GM19043 (cell line): ENCODE measurements at regions not wholly inside any gene's neighbourhood (a gene's known extent, or its start where the extent isn't known, plus 50 kb on each side); places are given as distances from the start of the nearest gene placed in this dataset.
"Not testable (repeated sequence)": the region's sequence is repeated elsewhere in the genome, so short reads cannot be mapped to it uniquely, and the experiment has no call there.

Experiments
- ATAC-seq: cut with Tn5 transposase; IDR thresholded peaks from one replicate; pipeline ENCODE4 v1.9.1; 2021; ENCODE audit warnings: low read depth; ENCODE audit not compliant: unreplicated experiment

GRCh38 chr14:71776471-71777360, 155.5 kb upstream of the RGS6 start:
- ATAC-seq = no peak

DNA sequence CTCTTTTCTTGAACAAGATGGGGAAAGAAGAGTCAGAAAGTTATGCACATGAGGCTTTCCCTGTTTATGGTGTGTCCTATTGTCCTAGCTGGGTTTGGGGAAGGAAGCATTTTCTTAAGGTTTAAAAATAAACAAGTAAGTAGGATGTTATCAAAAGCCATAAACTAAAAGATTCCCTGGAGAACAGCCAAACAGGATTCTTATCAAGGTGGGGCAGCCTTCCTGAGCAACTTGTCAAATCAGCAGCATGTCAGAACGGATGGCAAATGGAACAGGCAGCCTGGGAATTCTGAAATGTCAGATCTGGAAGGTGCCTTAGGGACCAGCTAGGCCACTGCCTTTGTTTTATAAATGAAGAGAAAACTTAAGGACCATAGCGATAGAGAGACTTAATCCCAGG, 152.2 kb upstream of the RGS6 start:
- ATAC-seq = no peak

DNA sequence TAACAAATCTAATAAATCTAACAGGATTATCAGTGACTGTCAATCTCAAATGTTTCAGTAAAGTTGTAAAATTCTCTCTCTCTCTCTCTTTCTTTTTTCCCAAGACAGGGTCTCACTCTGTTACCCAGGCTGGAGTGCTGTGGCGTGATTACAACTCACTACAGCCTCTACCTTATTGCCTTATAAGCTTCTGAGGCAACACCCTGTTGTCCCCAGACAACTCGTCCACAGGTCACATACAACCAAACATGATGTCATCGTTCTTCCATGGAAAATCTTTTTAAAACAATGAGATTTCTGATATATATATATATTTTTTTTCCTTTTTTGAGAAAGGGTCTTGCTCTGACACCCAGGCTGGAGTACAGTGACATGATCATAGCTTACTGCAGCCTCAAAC, 151.4 kb upstream of the RGS6 start:
- no peak for ATAC-seq

- no peak for ATAC-seq
These were observed 149.1 kb upstream of the RGS6 start for GRCh38 chr14:71783088-71783487.

GRCh38 chr14:71783786-71784185, 148.4 kb upstream of the RGS6 start:
- no peak for ATAC-seq

DNA sequence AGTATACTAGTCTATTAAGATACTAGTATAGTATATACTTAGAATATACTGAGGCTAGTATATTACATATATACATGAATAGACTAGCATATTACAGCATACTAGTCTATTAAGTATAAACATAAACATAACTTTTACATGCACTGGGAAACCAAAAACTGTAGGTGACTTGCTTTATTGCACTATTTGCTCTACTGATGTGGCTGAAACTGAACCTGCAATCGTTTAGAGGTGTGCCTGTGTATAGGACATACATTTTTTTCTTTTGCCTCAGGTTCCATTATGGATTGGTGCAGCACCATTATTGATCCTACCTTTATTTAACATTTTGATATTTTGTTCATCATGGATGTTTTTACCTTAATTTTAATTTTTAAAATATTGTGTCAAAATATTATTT, 143.2 kb upstream of the RGS6 start:
- no peak for ATAC-seq

DNA sequence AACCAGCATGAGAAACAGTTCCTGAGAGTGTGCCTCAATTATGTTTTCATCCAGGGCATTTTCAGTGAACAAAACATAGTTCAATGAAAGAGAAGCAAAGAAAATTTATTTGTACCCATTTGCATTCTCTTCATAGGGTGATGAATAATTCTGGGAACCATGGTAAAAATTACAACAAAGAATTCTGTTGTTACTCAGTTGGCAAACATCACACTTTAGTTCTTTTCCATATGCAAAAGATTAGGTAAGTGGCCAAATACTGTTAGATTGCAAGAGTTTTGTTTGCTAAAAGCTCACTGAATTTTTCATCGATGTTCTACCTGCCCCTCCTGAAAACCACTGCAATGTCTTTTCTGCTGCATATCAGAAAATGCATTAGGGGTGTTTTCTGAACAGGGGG, 132.4 kb upstream of the RGS6 start:
- no peak for ATAC-seq

GRCh38 chr14:71800878-71801277, 131.4 kb upstream of the RGS6 start:
- ATAC-seq = no peak

DNA sequence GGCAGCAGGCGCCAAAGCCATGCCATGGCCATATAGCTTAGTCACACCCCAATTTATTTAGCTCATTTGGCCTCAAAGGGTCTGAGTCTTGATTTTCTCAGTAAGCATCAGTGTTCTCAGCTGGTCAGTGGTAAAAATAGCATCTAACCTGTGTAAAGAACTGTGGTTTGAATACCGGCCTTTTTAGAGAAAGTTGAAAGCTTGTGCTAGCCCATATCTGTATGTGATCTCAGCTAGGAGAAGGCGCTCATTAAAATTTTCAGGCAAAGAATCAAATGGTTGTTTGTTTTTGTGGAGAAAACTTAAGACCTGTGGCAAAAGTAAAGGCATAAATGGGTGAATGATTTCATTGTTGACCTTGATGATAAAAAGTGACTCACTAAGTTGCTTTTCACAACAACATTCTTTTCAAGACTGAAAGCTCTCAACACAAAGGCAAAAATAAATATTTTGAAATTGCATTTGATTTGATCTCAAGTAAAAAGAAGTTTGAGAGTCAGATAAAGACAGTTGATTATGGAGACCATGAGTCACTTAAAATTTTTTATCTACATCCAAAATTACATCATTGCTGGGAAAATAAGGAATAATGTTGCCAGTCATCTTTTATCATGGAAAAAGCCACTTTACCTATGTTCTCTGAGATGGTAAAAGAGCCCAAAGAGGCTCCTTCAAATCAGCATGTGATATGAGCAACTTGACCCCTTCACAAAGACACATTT, 128.5 kb upstream of the RGS6 start:
- ATAC-seq = no peak

- ATAC-seq = no peak
These were observed 127.2 kb upstream of the RGS6 start for GRCh38 chr14:71804992-71805391.

GRCh38 chr14:71807049-71807448, 125.2 kb upstream of the RGS6 start:
- ATAC-seq = not testable (repeated sequence)

DNA sequence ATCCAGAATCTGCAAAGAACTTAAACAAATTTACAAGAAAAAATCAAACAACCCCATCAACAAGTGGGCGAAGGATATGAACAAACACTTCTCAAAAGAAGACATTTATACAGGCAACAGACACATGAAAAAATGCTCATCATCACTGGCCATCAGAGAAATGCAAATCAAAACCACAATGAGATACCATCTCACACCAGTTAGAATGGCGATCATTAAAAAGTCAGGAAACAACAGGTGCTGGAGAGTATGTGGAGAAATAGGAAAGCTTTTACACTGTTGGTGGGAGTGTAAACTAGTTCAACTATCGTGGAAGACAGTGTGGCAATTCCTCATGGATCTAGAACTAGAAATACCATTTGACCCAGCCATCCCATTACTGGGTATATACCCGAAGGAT, 121.4 kb upstream of the RGS6 start:
- not testable (repeated sequence) for ATAC-seq

- no peak for ATAC-seq
These were observed 119.5 kb upstream of the RGS6 start for GRCh38 chr14:71812693-71813092.

GRCh38 chr14:71815110-71815509, 117.1 kb upstream of the RGS6 start:
- ATAC-seq = no peak

- no peak for ATAC-seq
These were observed 107.4 kb upstream of the RGS6 start for GRCh38 chr14:71824816-71825215.

GRCh38 chr14:71833476-71833875, 98.8 kb upstream of the RGS6 start:
- ATAC-seq = no peak

GRCh38 chr14:71834284-71835204, 97.7 kb upstream of the RGS6 start:
- no peak for ATAC-seq

DNA sequence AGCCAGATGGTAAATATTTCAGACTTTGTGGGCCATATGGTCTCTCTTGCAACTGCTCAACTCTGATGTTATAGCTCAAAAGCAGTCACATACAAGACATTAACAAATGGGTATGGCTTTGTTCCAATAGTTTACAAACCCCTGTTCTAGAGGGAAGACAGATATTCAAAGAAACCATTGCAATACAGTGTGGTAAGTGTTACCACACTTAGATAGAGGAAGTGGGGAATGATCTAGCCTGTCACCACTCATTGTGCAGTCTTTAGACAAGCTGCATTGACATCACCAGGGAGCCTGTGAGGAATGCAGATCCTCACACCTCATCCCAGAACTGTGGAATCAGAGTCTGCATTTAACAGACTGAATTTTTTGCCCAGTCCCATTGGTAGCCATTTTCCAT, 80.0 kb upstream of the RGS6 start:
- no peak for ATAC-seq

DNA sequence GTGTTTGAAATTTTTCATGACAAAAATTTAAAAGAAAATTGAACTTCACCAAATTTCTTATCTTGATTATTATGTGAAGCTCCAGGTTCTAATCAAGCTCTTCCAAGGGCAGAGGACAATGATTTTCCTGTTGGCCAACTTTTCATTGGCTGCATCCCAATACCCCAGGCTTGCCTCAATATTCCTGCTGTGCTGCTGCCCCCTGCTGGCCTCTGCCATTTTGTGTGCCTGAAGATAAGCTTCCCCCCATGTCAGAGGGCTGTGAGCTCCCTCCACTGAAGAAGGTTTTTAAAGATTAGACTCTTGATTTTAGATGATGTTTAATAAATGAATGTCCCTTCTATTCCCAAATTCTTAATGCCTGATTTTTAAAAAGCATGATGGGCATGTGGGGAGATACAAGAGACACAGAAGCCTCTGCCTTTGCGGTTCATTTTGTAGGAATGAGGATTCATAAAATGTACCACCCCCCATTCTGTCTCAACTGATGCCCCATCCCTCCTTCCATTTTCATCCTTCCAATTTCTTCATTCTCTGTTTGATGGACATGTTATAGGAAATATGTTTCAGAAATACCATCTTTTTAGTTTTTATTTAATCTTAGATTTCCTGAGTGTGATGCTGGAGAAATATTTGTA, 76.7 kb upstream of the RGS6 start:
- no peak for ATAC-seq

DNA sequence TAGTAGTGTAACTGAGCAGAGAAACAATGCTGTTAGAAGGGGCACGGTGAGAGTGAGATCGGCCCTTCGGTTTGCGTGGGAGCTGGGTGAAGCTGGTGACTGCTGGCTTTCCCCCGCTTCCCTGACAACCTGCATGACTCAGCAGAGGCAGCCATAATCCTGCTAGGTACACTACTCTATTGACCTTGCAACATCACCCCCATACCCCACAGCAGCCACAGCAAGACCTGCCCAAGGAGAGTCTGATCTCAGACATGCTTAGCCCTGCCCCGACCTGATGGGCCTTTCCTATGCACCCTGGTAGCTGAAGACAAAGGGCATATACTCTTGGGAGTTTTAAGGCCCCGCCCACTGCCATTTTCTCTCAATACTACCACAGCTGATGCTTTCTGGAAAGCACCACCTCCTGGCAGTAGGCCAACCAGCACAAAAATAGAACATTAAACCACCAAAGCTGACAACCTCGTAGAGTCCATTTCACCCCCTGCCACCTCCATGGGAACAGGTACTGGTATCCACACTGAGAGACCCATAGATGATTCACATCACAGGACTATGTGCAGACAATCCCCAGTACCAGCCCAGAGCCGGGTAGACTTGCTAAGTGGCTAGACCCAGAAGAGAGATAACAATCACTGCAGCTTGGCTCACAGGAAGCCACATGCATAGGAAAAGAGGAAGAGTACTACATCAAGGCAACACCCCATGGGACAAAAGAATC, 75.9 kb upstream of the RGS6 start:
- ATAC-seq = no peak
